ENCODE measurements at regions not wholly inside any gene's neighbourhood (a gene's known extent, or its start where the extent isn't known, plus 50 kb on each side); places are given as distances from the start of the nearest gene placed in this dataset.
"Not testable (repeated sequence)": the region's sequence is repeated elsewhere in the genome, so short reads cannot be mapped to it uniquely, and the experiment has no call there.

GRCh38 chr7:131148708-131149428 lies 178.8 kb upstream of the MKLN1 start:
- DNase-seq (ENCODE audit: low spot score) = no peak

- DNase-seq (ENCODE audit: low spot score) = no peak
Measured at GRCh38 chr7:131149429-131149773, 178.3 kb upstream of the MKLN1 start.

- DNase-seq (ENCODE audit: low spot score) = no peak
Measured at GRCh38 chr7:131149840-131150239, 177.8 kb upstream of the MKLN1 start.

GRCh38 chr7:131151034-131151433 lies 176.6 kb upstream of the MKLN1 start:
- DNase-seq (ENCODE audit: low spot score) = no peak

GRCh38 chr7:131152766-131153165 lies 174.9 kb upstream of the MKLN1 start:
- DNase-seq (ENCODE audit: low spot score) = no peak

- DNase-seq (ENCODE audit: low spot score) = no peak
Measured at GRCh38 chr7:131154380-131154779, 173.3 kb upstream of the MKLN1 start.

DNA sequence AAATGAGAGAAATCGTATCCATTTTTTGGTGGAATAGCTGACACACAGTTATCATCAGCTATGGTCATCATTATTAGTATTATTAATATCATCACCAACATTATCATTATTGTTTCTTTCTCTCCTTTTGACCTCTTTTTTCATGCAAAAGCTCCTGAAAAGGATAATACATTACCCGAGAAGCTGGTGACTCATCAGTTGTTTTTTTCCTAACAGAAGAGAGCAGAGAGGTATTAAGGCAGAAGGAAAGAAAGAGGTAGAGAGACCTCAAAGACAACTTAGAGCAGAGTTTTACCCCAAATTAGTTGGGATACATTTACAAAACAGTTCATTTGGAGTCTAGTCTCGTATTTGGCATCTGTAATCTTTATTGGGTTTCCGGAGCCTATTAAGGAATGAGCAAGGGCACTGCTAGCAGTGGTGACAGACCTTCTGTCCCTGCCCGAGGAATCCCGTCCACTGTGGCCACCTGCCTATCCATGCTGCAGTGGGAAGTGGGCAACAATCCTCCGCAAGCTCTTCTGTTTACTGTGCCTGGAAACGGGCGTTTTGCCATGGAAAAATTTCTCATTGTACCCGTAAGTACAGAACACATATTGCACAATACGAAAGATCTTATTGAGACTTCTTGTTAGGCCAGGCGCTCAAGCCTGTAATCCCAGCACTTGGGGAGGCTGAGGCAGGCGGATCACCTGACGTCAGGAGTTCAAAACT lies 170.0 kb upstream of the MKLN1 start:
- no peak for DNase-seq (ENCODE audit: low spot score)

GRCh38 chr7:131158244-131158636 lies 169.4 kb upstream of the MKLN1 start:
- not testable (repeated sequence) for DNase-seq (ENCODE audit: low spot score)

GRCh38 chr7:131159961-131160361 lies 167.7 kb upstream of the MKLN1 start:
- peak; percentile 34 for DNase-seq (ENCODE audit: low spot score)

DNA sequence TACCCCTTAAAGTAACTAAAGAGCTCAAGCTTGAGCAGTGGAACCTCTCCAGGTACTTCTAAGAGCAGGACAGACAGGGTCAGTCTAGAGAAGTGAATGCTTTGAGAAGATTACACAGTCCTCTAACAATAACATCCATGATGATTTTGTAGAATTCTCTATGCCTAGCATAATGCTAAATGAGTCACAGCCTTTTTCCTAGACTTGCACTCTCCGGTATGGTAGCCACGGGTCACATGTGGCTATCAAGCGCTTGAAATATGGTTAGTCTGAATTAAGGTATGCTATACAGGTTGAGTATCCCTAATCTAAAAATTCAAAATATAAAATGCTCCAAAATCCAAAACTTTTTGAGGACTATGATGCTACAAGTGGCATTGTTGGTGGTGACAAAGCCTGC lies 166.6 kb upstream of the MKLN1 start:
- DNase-seq (ENCODE audit: low spot score) = no peak

GRCh38 chr7:131164025-131164925 lies 163.4 kb upstream of the MKLN1 start:
- peak; percentile 87 for DNase-seq (ENCODE audit: low spot score)

DNA sequence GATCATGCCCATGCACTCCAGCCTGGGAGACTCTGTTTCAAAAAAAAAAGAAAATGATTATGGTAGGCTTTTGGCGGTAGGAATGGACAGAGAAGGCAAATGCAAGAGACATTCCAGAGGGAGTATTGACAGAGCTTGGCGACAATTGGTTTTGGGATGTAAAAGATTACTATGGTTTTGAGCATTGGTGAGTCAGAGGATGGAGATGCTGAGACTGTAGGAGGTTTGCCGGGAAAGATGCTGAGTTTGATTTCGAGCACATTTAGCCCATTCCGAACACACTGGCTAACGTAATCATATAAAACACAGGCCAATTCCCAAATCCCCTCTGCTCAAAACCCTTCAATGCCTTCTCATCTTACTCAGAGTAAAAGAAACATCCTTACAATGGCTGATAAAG lies 161.6 kb upstream of the MKLN1 start:
- DNase-seq (ENCODE audit: low spot score) = no peak

DNA sequence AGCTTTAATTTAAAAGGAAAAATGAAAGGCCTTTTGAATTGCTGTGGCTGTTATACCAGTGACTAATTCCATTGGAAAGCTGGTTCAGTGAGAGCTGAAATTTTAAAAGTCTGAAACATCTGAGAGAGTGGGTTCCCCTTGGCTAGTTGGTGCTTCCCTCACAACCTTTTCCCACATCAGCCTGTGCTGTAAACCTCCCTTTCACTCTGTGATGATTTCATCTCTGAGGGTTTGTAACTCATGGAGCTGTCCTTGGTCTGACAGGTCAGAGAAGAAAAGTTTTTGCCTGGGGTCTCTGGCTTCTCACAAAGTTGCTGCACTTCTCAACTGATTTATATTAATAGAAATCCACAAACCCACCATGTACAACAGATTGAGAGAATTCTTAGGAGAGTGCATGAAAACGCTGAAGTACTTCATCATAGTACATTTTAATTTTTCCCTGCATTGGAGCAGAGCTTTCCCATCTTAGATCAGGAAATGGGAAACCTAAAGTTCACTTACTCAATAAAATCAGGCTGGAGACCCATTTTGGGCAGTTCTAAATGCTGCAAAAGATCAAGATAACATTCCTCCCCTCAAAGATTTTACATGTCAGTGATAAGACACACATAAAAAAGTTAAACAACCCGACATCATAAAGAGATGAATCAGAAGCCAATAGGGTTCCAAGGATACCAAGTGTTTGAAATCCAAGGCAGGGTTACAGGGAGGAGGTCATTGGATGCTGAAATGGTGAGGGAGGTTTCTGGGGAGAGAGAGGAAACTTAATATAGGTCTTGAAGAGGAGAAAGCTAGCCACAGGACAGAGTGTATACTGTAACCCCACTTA lies 157.0 kb upstream of the MKLN1 start:
- DNase-seq (ENCODE audit: low spot score) = no peak

DNA sequence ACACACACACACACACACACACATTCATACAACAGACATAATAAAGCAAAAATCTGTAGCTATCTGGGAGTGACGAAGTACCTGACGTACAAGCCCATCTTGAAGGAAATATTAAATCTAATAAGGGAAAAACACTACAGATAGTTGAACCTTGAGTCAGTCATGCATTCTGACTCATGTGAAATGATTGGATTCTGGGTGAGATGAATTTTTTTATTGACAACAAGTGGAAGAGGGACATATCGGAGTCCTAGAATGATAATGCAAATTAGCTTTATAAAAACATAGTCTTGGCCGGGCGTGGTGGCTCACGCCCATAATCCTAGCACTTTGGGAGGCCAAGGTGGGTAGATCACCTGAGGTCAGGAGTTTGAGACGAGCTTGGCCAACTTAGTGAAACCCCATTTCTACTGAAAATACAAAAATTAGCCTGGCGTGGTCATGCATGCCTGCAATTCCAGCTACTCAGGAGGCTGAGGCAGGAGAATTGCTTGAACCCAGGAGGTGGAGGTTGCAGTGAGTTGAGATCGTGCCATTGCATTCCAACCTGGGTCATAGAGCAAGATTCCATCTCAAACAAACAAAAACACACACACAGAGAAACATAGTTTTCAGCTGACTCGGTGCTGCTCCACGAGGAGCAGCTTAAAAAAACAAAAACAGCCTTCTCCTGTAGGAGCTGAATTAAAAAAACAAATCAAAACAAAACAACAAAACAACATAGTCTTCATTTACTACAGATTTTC lies 154.4 kb upstream of the MKLN1 start:
- no peak for DNase-seq (ENCODE audit: low spot score)

GRCh38 chr7:131174391-131174790 lies 153.3 kb upstream of the MKLN1 start:
- DNase-seq (ENCODE audit: low spot score) = no peak

DNA sequence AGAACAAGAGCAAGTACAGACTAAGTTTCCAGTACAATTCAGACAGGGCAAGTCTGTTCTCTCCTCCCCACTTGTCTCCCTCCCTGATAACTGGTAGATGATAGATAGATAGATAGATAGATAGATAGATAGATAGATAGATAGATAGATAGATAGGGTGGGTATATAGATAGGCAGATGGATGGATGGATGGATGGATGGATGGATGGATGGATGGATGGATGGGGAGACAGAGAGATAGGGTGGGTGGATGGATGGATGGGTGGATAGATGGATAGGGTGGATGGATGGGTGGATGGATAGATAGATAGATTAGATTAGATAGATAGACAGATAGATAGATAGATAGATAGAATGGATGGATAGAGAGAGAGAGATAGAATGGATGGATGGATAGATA lies 152.8 kb upstream of the MKLN1 start:
- no peak for DNase-seq (ENCODE audit: low spot score)

DNA sequence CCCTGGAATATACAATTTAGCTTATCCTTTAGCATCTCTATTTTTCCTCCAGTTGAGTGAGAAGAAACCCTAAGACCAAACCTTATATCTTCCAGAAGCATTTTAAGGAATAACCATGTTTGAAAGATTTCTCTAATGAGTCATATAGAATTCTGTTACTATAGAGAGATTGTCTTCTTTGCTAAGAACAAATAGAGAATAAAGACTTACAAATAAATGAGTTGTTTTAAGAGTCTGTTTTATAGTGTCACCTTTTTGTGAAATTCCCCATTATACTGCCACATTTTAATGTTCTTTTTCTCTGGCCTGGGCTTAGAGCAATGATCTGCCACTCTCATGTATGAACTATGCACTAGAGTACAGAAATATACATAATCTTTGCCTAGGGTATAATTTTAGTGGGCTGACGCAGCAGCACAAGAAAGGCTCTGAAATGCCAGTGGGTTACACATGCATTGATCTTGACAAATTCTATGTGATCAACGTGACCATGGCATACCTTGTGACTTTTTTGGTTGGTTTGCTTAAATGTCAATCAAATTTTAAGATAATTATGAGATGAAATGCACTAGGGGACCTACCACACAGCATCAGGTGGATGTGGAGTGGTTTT lies 145.1 kb upstream of the MKLN1 start:
- no peak for DNase-seq (ENCODE audit: low spot score)

GRCh38 chr7:131183072-131183471 lies 144.6 kb upstream of the MKLN1 start:
- no peak for DNase-seq (ENCODE audit: low spot score)

DNA sequence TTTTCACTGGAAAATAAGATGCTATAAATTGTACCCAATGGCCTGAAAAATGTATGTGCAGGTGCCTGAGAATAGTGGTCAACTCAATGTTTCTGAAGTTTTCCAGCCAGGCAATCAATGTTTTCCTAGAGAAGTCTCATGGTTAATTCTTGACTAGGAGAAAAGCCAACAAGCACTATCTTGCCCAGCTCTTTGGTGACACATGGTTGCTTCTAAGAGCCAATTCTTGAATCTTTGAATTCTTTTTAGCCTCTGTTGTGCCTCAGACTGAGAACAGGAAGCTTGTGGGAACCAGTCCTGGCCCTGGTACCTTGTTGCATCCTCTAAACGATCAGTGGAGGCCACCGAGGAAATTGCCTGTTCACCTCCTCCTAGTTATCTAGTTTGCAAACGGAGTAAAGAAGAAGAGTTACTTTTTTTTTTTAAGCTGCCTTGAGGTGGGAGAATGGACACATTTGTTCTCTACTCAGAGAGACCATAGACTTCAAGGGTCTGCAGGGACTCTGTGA lies 144.0 kb upstream of the MKLN1 start:
- DNase-seq (ENCODE audit: low spot score) = no peak

DNA sequence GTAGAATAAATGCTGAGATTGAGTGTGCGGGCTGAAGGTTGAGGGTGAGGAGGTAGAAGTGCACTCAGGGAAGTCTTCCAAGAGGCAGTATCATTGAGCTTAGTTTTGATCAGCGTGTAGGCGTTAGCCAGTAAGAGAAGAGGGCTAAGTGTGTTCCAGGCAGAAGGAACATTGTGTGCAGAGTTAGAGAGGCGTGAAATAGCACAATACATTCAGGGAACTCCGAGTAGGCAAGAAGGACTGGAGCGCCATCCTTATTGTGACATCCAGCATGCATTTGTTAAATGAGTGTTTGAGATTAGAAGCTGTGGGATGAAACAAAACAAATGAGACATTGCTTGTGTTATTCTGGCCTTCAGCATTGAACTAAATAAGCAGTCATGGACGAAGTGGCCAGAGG lies 140.9 kb upstream of the MKLN1 start:
- no peak for DNase-seq (ENCODE audit: low spot score)
